ENCODE measurements at regions not wholly inside any gene's neighbourhood (a gene's known extent, or its start where the extent isn't known, plus 50 kb on each side); places are given as distances from the start of the nearest gene placed in this dataset.

DNA sequence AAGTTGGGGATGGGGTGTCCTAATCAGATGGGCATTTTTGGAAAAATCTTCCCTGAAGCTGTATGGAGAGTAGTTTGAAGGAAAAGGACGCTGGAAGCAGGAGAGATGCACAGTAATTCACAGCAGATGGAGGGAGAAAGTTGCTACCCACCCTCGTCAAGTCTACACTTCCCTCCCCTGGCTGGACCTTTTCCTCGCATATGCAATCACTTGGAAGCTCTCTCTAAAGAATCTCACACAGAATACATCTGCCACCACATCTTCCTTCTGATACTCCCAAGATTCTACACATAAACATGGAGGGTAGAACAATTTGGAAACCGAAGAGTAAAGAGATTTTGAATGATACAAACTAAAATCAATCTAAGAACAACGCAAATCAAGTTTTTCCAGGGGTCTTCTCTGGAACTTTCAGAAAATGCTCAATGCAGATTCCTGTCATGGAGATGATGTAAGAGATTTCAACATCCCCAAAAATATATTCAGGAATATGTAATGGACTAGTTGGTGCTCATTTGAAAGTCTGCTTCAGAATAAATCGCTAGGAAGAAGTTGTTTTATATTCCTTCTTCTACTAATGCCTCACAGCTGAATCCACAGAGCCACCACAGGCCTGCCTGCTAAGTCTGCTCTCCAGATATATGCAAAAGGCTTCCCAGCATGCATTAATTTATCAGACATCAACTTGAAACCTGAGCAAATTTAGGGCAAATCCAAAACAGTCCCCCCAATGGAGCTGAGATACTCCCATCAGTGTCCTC, 291.5 kb downstream of the LRATD1 start:
- ChIA-PET CTCF (no interaction called here), POLR2A (interaction anchor here (0.5 kb wide), 1 partner anchor 73 kb away, joined by 3 read pairs; no protein-coding TSS in a partner anchor)

GRCh38 chr2:14925471-14925870, 293.0 kb downstream of the LRATD1 start:
- ChIA-PET CTCF (no interaction called here), POLR2A (no interaction called here)
- H3K4me3 ChIP-seq (ENCODE audit: control insufficient read depth in 1 of 7, extremely low read depth in 1 of 7, insufficient read depth in 4 of 7, low read depth in 2 of 7, low read length in 6 of 7) = no peak overlapping the region
- no peak overlapping the region for H3K27ac ChIP-seq (ENCODE audit: insufficient read depth in 1 of 2, low read depth in 1 of 2, low read length in 2 of 2, poor library complexity in 1 of 2, severe bottlenecking in 2 of 2)
- peaks cover 0 to 3% (median 2%) of the 10 kb centered on the region in 5 experiments for H3K9me3 ChIP-seq (ENCODE audit: control extremely low read depth in 1 of 5, control insufficient read depth in 4 of 5, insufficient read depth in 2 of 5, low read depth in 1 of 5, low read length in 4 of 5)
- DNase-seq = no peak
- H3K36me3 ChIP-seq (ENCODE audit: control insufficient read depth in 4 of 4, insufficient read depth in 4 of 4, low read length in 3 of 4) = no peaks in the 10 kb centered on the region
- no CpG with 5 or more reads among the region's 3 CpGs for WGBS (ENCODE audit: insufficient coverage)
- no peaks in the 10 kb centered on the region for H3K4me1 ChIP-seq (ENCODE audit: control extremely low read depth in 1 of 4, control insufficient read depth in 4 of 4, insufficient read depth in 4 of 4, low read length in 3 of 4)
- peaks cover 0 to 3% (median 0%) of the 10 kb centered on the region in 5 experiments for H3K27me3 ChIP-seq (replicated peaks in 2 of 5; ENCODE audit: control insufficient read depth in 4 of 5, insufficient read depth in 5 of 5, low read length in 4 of 5)

More for the DNA sequence above, 291.5 kb downstream of the LRATD1 start:
- Histone ChIP-seq H3K27me3 (replicated peaks in 2 of 5; ENCODE audit: control insufficient read depth in 4 of 5, insufficient read depth in 5 of 5, low read length in 4 of 5) (peaks cover 0 to 3% (median 0%) of the 10 kb centered on the region in 5 experiments), H3K4me1 (ENCODE audit: control extremely low read depth in 1 of 4, control insufficient read depth in 4 of 4, insufficient read depth in 4 of 4, low read length in 3 of 4) (no peaks in the 10 kb centered on the region), H3K9me3 (ENCODE audit: control extremely low read depth in 1 of 5, control insufficient read depth in 4 of 5, insufficient read depth in 2 of 5, low read depth in 1 of 5, low read length in 4 of 5) (peaks cover 0 to 2% (median under 1%) of the 10 kb centered on the region in 5 experiments), H3K36me3 (ENCODE audit: control insufficient read depth in 4 of 4, insufficient read depth in 4 of 4, low read length in 3 of 4) (no peaks in the 10 kb centered on the region), H3K4me3 (ENCODE audit: control insufficient read depth in 1 of 7, extremely low read depth in 1 of 7, insufficient read depth in 4 of 7, low read depth in 2 of 7, low read length in 6 of 7) (no peak overlapping the region), H3K27ac (ENCODE audit: insufficient read depth in 1 of 2, low read depth in 1 of 2, low read length in 2 of 2, poor library complexity in 1 of 2, severe bottlenecking in 2 of 2) (no peak overlapping the region)
- no peak for DNase-seq
- WGBS (ENCODE audit: insufficient coverage) = 100% methylated on average over 1 of the region's 6 CpGs

DNA sequence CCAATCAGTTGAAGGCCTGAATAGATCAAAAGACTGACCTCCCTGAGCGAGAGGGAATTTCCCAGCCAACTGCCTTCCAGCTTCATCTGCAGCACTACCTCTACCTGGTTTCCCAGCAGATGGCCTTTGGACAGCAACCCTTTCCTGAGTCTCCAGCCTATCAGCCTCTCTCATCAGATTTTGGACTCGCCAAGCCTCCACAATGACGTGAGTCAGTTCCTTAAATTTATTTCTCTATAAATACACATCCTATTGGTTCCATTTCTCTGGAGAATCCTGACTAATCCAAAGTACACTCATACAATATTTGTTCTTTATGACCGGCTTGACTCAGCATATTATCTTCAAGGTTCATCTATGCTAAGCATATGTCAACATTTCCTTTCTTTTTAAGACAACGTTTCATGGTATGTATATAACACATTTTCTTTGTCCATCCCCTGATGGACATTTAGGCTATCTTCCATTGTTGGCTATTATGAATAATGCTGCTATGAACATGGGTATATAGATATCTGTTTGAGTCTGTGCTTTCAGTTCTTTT, 294.6 kb downstream of the LRATD1 start:
- Histone ChIP-seq H3K27ac (ENCODE audit: insufficient read depth in 1 of 2, low read depth in 1 of 2, low read length in 2 of 2, poor library complexity in 1 of 2, severe bottlenecking in 2 of 2) (no peak overlapping the region), H3K27me3 (replicated peaks in 2 of 5; ENCODE audit: control insufficient read depth in 4 of 5, insufficient read depth in 5 of 5, low read length in 4 of 5) (peaks cover 0 to 4% (median 0%) of the 10 kb centered on the region in 5 experiments), H3K4me3 (ENCODE audit: control insufficient read depth in 1 of 7, extremely low read depth in 1 of 7, insufficient read depth in 4 of 7, low read depth in 2 of 7, low read length in 6 of 7) (no peak overlapping the region), H3K9me3 (ENCODE audit: control extremely low read depth in 1 of 5, control insufficient read depth in 4 of 5, insufficient read depth in 2 of 5, low read depth in 1 of 5, low read length in 4 of 5) (peaks cover 0 to 3% (median 2%) of the 10 kb centered on the region in 5 experiments), H3K4me1 (ENCODE audit: control extremely low read depth in 1 of 4, control insufficient read depth in 4 of 4, insufficient read depth in 4 of 4, low read length in 3 of 4) (no peaks in the 10 kb centered on the region), H3K36me3 (ENCODE audit: control insufficient read depth in 4 of 4, insufficient read depth in 4 of 4, low read length in 3 of 4) (no peaks in the 10 kb centered on the region)
- POLR2A ChIA-PET = no interaction called here
- CTCF ChIA-PET = no interaction called here
- 92% methylated on average over 3 of the region's 5 CpGs for WGBS (ENCODE audit: insufficient coverage)
- no peak for DNase-seq

DNA sequence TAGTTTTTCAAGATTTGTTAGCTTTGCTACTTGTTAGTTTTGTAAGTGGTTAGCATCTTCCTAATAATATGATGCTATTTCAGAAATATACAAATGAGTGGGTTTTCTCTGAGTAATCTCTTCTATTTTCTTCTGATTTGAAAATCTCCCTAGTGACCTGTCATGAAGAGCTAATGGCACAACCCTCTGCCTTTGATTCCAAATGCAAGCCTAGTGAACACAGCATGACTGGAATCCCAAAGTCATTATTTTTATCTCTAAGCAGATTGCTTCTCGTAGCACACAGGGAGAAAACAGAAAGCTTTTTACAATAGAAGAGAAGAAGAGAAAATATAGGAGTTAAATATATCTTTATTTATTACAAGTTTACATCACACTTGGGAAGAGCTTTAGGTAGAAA, 295.5 kb downstream of the LRATD1 start:
- DNase-seq = no peak
- Histone ChIP-seq H3K4me3 (ENCODE audit: control insufficient read depth in 1 of 7, extremely low read depth in 1 of 7, insufficient read depth in 4 of 7, low read depth in 2 of 7, low read length in 6 of 7) (no peak overlapping the region), H3K9me3 (ENCODE audit: control extremely low read depth in 1 of 5, control insufficient read depth in 4 of 5, insufficient read depth in 2 of 5, low read depth in 1 of 5, low read length in 4 of 5) (peaks cover 0 to 3% (median 0%) of the 10 kb centered on the region in 5 experiments), H3K27me3 (replicated peaks in 2 of 5; ENCODE audit: control insufficient read depth in 4 of 5, insufficient read depth in 5 of 5, low read length in 4 of 5) (peaks cover 0 to 4% (median 0%) of the 10 kb centered on the region in 5 experiments), H3K4me1 (ENCODE audit: control extremely low read depth in 1 of 4, control insufficient read depth in 4 of 4, insufficient read depth in 4 of 4, low read length in 3 of 4) (no peaks in the 10 kb centered on the region), H3K36me3 (ENCODE audit: control insufficient read depth in 4 of 4, insufficient read depth in 4 of 4, low read length in 3 of 4) (no peaks in the 10 kb centered on the region), H3K27ac (ENCODE audit: insufficient read depth in 1 of 2, low read depth in 1 of 2, low read length in 2 of 2, poor library complexity in 1 of 2, severe bottlenecking in 2 of 2) (no peak overlapping the region)
- WGBS (ENCODE audit: insufficient coverage) = no CpG with 5 or more reads among the region's 1 CpG
- POLR2A ChIA-PET = no interaction called here
- CTCF ChIA-PET = no interaction called here

DNA sequence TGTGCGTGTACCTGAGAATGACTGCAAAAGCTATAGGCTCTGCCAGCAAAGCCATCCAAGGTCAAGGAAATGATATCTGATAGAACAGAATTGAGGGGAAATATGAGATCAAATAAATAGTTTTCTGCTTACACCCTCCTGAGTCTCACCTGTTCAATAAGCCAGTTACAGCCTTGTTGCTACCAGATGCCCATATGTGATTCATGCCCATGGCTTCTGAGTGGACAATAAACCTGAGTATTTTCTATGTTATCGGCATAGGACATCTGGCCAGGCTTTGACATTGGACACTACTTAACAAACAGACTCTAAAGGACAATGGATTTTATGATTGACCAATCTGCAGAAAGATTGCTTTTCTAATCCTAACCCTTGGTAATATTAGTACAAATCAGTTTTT, 297.9 kb downstream of the LRATD1 start:
- no peak overlapping the region for H3K27ac ChIP-seq (ENCODE audit: insufficient read depth in 1 of 2, low read depth in 1 of 2, low read length in 2 of 2, poor library complexity in 1 of 2, severe bottlenecking in 2 of 2)
- H3K36me3 ChIP-seq (ENCODE audit: control insufficient read depth in 4 of 4, insufficient read depth in 4 of 4, low read length in 3 of 4) = no peaks in the 10 kb centered on the region
- WGBS (ENCODE audit: insufficient coverage) = 100% methylated on average over 1 of the region's 2 CpGs
- peaks cover 0 to 2% (median 0%) of the 10 kb centered on the region in 5 experiments for H3K27me3 ChIP-seq (replicated peaks in 2 of 5; ENCODE audit: control insufficient read depth in 4 of 5, insufficient read depth in 5 of 5, low read length in 4 of 5)
- POLR2A ChIA-PET = no interaction called here
- peaks cover 0 to 3% (median 0%) of the 10 kb centered on the region in 5 experiments for H3K9me3 ChIP-seq (ENCODE audit: control extremely low read depth in 1 of 5, control insufficient read depth in 4 of 5, insufficient read depth in 2 of 5, low read depth in 1 of 5, low read length in 4 of 5)
- CTCF ChIA-PET = no interaction called here
- DNase-seq = no peak
- no peak overlapping the region for H3K4me3 ChIP-seq (ENCODE audit: control insufficient read depth in 1 of 7, extremely low read depth in 1 of 7, insufficient read depth in 4 of 7, low read depth in 2 of 7, low read length in 6 of 7)
- no peaks in the 10 kb centered on the region for H3K4me1 ChIP-seq (ENCODE audit: control extremely low read depth in 1 of 4, control insufficient read depth in 4 of 4, insufficient read depth in 4 of 4, low read length in 3 of 4)

DNA sequence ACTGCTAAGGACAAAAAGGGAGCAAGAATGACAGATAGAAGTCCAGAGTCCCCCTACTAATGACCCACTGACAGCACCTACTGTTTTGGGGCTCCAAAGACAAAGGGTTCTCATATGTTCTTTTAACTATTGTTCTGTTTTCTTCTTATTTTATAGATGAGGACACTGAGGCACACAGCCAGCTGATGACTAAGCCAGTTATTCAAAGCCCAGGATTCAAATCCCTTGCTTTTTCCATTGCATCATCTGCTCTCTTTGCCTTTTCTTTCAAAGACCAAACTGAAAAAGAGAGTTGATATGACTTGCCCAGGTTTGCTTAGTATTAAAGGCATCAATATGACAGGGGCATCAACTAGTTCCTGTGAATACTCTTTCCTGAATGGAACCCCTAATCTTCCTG, 299.8 kb downstream of the LRATD1 start:
- DNase-seq = no peak
- H3K27ac ChIP-seq (ENCODE audit: insufficient read depth in 1 of 2, low read depth in 1 of 2, low read length in 2 of 2, poor library complexity in 1 of 2, severe bottlenecking in 2 of 2) = no peak overlapping the region
- POLR2A ChIA-PET = no interaction called here
- CTCF ChIA-PET = no interaction called here
- H3K4me1 ChIP-seq (ENCODE audit: control extremely low read depth in 1 of 4, control insufficient read depth in 4 of 4, insufficient read depth in 4 of 4, low read length in 3 of 4) = no peaks in the 10 kb centered on the region
- H3K27me3 ChIP-seq (replicated peaks in 2 of 5; ENCODE audit: control insufficient read depth in 4 of 5, insufficient read depth in 5 of 5, low read length in 4 of 5) = peaks cover 0 to 2% (median 0%) of the 10 kb centered on the region in 5 experiments
- H3K36me3 ChIP-seq (ENCODE audit: control insufficient read depth in 4 of 4, insufficient read depth in 4 of 4, low read length in 3 of 4) = no peaks in the 10 kb centered on the region
- H3K9me3 ChIP-seq (ENCODE audit: control extremely low read depth in 1 of 5, control insufficient read depth in 4 of 5, insufficient read depth in 2 of 5, low read depth in 1 of 5, low read length in 4 of 5) = peaks cover 0 to 3% (median 2%) of the 10 kb centered on the region in 5 experiments
- H3K4me3 ChIP-seq (ENCODE audit: control insufficient read depth in 1 of 7, extremely low read depth in 1 of 7, insufficient read depth in 4 of 7, low read depth in 2 of 7, low read length in 6 of 7) = no peak overlapping the region

DNA sequence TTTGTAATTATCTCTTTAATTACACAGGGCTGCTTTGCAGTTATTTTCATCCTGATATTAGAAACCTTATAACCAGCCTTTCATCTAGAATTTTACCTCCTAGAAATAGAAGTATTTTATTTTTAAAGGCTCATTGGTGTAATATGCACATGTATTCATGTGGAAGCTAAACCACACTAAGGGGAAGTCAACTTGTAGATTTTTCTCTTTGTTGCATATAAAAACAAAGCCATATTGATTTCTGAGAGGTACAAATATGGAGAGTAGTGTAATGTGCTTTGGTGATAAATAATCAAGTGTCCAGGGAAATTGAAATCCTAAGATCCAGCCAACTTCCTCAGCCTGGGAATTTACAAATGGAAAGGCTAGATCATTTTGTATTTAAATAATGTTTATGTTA, 301.2 kb downstream of the LRATD1 start:
- H3K4me3 ChIP-seq (ENCODE audit: control insufficient read depth in 1 of 7, extremely low read depth in 1 of 7, insufficient read depth in 4 of 7, low read depth in 2 of 7, low read length in 6 of 7) = no peak overlapping the region
- H3K27ac ChIP-seq (ENCODE audit: insufficient read depth in 1 of 2, low read depth in 1 of 2, low read length in 2 of 2, poor library complexity in 1 of 2, severe bottlenecking in 2 of 2) = no peak overlapping the region
- H3K27me3 ChIP-seq (replicated peaks in 2 of 5; ENCODE audit: control insufficient read depth in 4 of 5, insufficient read depth in 5 of 5, low read length in 4 of 5) = peaks cover 0 to 2% (median 0%) of the 10 kb centered on the region in 5 experiments
- no peaks in the 10 kb centered on the region for H3K4me1 ChIP-seq (ENCODE audit: control extremely low read depth in 1 of 4, control insufficient read depth in 4 of 4, insufficient read depth in 4 of 4, low read length in 3 of 4)
- H3K9me3 ChIP-seq (ENCODE audit: control extremely low read depth in 1 of 5, control insufficient read depth in 4 of 5, insufficient read depth in 2 of 5, low read depth in 1 of 5, low read length in 4 of 5) = peaks cover 0 to 5% (median 3%) of the 10 kb centered on the region in 5 experiments
- POLR2A ChIA-PET = no interaction called here
- no peak for DNase-seq
- H3K36me3 ChIP-seq (ENCODE audit: control insufficient read depth in 4 of 4, insufficient read depth in 4 of 4, low read length in 3 of 4) = no peaks in the 10 kb centered on the region
- CTCF ChIA-PET = no interaction called here
